ENCODE measurements at regions not wholly inside any gene's neighbourhood (a gene's known extent, or its start where the extent isn't known, plus 50 kb on each side); places are given as distances from the start of the nearest gene placed in this dataset.

DNA sequence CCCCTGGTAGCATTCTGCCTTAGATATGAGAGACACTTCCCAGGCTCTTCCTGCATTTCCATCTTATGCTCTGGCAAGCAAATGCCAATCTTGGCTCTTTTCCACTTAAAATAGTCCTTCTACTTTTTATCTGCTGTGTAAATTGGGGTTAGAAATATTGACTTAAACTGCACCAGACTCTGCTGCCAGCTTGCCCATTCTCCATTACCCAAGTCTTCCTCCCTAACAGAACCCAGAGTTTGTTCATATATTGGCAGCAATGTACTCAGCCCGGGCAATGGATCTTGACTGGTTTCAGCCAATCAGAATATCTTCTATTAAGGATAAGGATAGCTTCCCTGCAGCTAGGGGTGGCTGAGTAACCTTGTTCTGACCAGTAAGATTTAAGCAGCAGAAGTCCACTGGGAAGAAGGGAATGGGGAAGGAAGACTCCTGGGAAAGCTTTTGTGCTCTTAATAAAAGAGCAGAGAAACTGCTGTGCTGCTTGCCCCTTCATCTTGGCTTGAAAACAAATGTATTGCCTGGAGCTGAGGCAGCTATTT is 177.1 kb downstream of the KCNRG start:
- 78 to 89% (median 87%) methylated on average over 1 of the region's 1 CpG for WGBS, 3 donors
- no peaks in the 10 kb centered on the region for H3K36me3 ChIP-seq (ENCODE audit: control insufficient read depth in 3 of 3, insufficient read depth in 2 of 3, low read depth in 1 of 3, low read length in 3 of 3)
- H3K27me3 ChIP-seq (ENCODE audit: control insufficient read depth in 3 of 3, insufficient read depth in 3 of 3, low read length in 3 of 3) = no peaks in the 10 kb centered on the region
- H3K27ac ChIP-seq (ENCODE audit: low read depth in 1 of 3, low read length in 2 of 3) = no peak overlapping the region
- H3K4me1 ChIP-seq (ENCODE audit: control insufficient read depth in 3 of 3, insufficient read depth in 2 of 3, low read depth in 1 of 3, low read length in 2 of 3) = no peaks in the 10 kb centered on the region
- DNase-seq (no peak), FAIRE-seq (no peak)
- H3K4me3 ChIP-seq (ENCODE audit: low read depth in 1 of 3, low read length in 3 of 3) = no peak overlapping the region
- no peaks in the 10 kb centered on the region for H3K9me3 ChIP-seq (ENCODE audit: control insufficient read depth in 2 of 2, insufficient read depth in 1 of 2, low read depth in 1 of 2, low read length in 1 of 2)

DNA sequence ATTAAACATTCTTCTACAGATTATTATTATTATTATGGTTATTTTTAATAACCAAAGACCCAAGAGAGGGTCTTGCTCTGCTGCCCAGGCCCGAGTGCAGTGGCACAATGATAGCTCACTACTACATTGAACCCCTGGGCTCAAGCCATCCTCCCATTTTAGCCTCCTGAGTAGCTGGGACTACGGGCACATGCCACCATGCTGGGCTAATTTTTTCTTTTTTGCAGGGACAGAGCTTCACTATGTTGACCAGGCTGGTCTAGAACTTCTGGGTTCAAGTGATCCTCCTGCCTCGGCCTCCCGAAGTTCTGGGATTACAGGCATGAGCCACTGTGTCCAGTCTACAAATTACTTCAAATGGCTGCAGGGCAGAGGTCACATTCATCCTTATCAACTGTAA is 179.8 kb downstream of the KCNRG start:
- H3K36me3 ChIP-seq (ENCODE audit: control insufficient read depth in 3 of 3, insufficient read depth in 2 of 3, low read depth in 1 of 3, low read length in 3 of 3) = no peaks in the 10 kb centered on the region
- H3K9me3 ChIP-seq (ENCODE audit: control insufficient read depth in 2 of 2, insufficient read depth in 1 of 2, low read depth in 1 of 2, low read length in 1 of 2) = no peaks in the 10 kb centered on the region
- H3K27ac ChIP-seq (ENCODE audit: low read depth in 1 of 3, low read length in 2 of 3) = no peak overlapping the region
- H3K27me3 ChIP-seq (ENCODE audit: control insufficient read depth in 3 of 3, insufficient read depth in 3 of 3, low read length in 3 of 3) = no peaks in the 10 kb centered on the region
- H3K4me1 ChIP-seq (ENCODE audit: control insufficient read depth in 3 of 3, insufficient read depth in 2 of 3, low read depth in 1 of 3, low read length in 2 of 3) = no peaks in the 10 kb centered on the region
- no peak overlapping the region for H3K4me3 ChIP-seq (ENCODE audit: low read depth in 1 of 3, low read length in 3 of 3)
- FAIRE-seq = no peak
- no peak for DNase-seq
- WGBS, 3 donors = 65 to 69% (median 68%) methylated on average over 4 of the region's 4 CpGs

DNA sequence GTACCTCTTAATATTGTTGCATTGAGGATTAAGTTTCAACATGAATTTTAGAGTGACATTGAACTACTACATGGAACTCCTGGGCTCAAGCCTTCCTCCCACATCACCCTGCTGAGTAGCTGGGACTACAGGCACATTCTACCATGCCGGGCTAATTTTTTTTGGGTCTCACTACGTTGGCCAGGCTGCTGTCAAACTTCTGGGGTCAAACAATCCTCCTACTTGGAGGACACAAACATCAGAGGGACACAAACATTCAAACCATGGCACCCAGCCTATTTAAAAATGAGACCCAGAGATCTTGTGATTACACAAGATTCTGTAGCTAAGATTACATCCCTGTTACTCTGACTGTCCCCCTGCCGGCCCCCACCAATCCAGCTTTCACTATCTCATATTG is 180.9 kb downstream of the KCNRG start:
- 68 to 74% (median 68%) methylated on average over 3 of the region's 3 CpGs for WGBS, 3 donors
- DNase-seq = no peak
- no peaks in the 10 kb centered on the region for H3K27me3 ChIP-seq (ENCODE audit: control insufficient read depth in 3 of 3, insufficient read depth in 3 of 3, low read length in 3 of 3)
- no peak for FAIRE-seq
- H3K4me1 ChIP-seq (ENCODE audit: control insufficient read depth in 3 of 3, insufficient read depth in 2 of 3, low read depth in 1 of 3, low read length in 2 of 3) = no peaks in the 10 kb centered on the region
- no peaks in the 10 kb centered on the region for H3K9me3 ChIP-seq (ENCODE audit: control insufficient read depth in 2 of 2, insufficient read depth in 1 of 2, low read depth in 1 of 2, low read length in 1 of 2)
- no peak overlapping the region for H3K27ac ChIP-seq (ENCODE audit: low read depth in 1 of 3, low read length in 2 of 3)
- H3K36me3 ChIP-seq (ENCODE audit: control insufficient read depth in 3 of 3, insufficient read depth in 2 of 3, low read depth in 1 of 3, low read length in 3 of 3) = no peaks in the 10 kb centered on the region
- H3K4me3 ChIP-seq (ENCODE audit: low read depth in 1 of 3, low read length in 3 of 3) = no peak overlapping the region

DNA sequence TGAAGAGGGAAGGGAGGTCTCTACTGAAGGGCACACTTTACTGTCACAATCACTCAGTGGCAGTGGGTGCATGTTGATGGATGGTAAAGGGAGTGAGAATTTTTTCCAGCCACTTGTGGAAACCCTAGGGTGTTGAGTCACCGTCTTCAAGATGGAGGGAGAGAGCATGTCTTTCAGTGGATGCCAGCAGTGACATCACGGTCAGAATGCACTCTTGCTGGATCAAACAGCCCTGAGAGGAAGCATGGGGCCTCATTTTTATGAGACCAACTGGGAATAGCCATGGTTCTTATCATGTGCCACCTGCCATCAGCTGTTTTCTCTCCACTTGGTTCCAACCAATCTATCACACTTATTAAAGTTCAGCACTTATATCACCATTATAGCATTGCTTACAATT is 182.5 kb downstream of the KCNRG start:
- WGBS, 3 donors = 47 to 76% (median 58%) methylated on average over 2 of the region's 2 CpGs
- H3K27ac ChIP-seq (ENCODE audit: low read depth in 1 of 3, low read length in 2 of 3) = no peak overlapping the region
- FAIRE-seq (no peak), DNase-seq (no peak)
- no peak overlapping the region for H3K4me3 ChIP-seq (ENCODE audit: low read depth in 1 of 3, low read length in 3 of 3)
- no peaks in the 10 kb centered on the region for H3K9me3 ChIP-seq (ENCODE audit: control insufficient read depth in 2 of 2, insufficient read depth in 1 of 2, low read depth in 1 of 2, low read length in 1 of 2)
- H3K4me1 ChIP-seq (ENCODE audit: control insufficient read depth in 3 of 3, insufficient read depth in 2 of 3, low read depth in 1 of 3, low read length in 2 of 3) = no peaks in the 10 kb centered on the region
- no peaks in the 10 kb centered on the region for H3K36me3 ChIP-seq (ENCODE audit: control insufficient read depth in 3 of 3, insufficient read depth in 2 of 3, low read depth in 1 of 3, low read length in 3 of 3)
- H3K27me3 ChIP-seq (ENCODE audit: control insufficient read depth in 3 of 3, insufficient read depth in 3 of 3, low read length in 3 of 3) = no peaks in the 10 kb centered on the region

DNA sequence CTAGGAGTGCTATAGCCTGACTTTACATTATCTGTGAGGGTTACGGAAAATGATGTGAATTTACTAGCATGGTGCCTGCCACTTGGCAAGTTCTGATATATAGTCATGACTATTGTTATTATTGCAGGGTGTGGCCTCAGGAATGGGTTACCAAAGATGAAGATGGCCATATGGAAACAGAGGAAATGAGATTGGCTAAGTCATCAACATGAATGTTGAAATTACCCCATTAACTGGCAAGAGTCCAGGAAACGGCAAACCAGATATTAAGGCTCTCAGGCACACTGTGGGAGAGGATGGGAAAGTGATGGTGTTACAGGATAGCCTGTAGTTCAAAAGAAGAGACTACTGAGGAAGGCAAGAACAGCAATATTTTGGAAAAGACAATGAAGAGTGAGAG is 183.3 kb downstream of the KCNRG start:
- H3K27ac ChIP-seq (ENCODE audit: low read depth in 1 of 3, low read length in 2 of 3) = no peak overlapping the region
- FAIRE-seq = no peak
- WGBS, 3 donors = 61 to 67% (median 63%) methylated on average over 2 of the region's 2 CpGs
- no peaks in the 10 kb centered on the region for H3K36me3 ChIP-seq (ENCODE audit: control insufficient read depth in 3 of 3, insufficient read depth in 2 of 3, low read depth in 1 of 3, low read length in 3 of 3)
- no peaks in the 10 kb centered on the region for H3K4me1 ChIP-seq (ENCODE audit: control insufficient read depth in 3 of 3, insufficient read depth in 2 of 3, low read depth in 1 of 3, low read length in 2 of 3)
- H3K9me3 ChIP-seq (ENCODE audit: control insufficient read depth in 2 of 2, insufficient read depth in 1 of 2, low read depth in 1 of 2, low read length in 1 of 2) = no peaks in the 10 kb centered on the region
- no peak overlapping the region for H3K4me3 ChIP-seq (ENCODE audit: low read depth in 1 of 3, low read length in 3 of 3)
- no peaks in the 10 kb centered on the region for H3K27me3 ChIP-seq (ENCODE audit: control insufficient read depth in 3 of 3, insufficient read depth in 3 of 3, low read length in 3 of 3)
- no peak for DNase-seq

DNA sequence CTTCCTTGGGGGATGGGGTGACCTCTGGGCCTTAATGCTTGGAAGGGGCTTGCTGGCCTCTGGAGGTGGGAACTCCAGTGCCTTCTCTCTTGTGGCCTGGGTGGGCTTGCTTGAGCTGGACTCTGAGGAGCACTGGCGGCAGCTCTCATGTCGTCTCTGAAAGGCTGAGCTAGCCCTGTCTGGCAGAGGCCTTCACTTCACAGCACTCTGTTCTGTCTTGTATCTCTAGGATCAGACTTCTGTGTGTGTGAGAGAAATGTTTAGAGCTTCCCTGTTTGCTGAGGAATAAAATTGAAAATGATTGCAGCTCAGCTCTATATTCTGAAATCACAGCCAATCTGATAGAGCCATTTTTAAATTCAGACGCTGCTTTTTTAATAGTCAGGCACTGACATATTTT is 185.3 kb downstream of the KCNRG start:
- DNase-seq (no peak), FAIRE-seq (no peak)
- H3K27ac ChIP-seq (ENCODE audit: low read depth in 1 of 3, low read length in 2 of 3) = no peak overlapping the region
- no peaks in the 10 kb centered on the region for H3K9me3 ChIP-seq (ENCODE audit: control insufficient read depth in 2 of 2, insufficient read depth in 1 of 2, low read depth in 1 of 2, low read length in 1 of 2)
- no peaks in the 10 kb centered on the region for H3K4me1 ChIP-seq (ENCODE audit: control insufficient read depth in 3 of 3, insufficient read depth in 2 of 3, low read depth in 1 of 3, low read length in 2 of 3)
- WGBS, 3 donors = 77 to 94% (median 83%) methylated on average over 3 of the region's 3 CpGs
- no peaks in the 10 kb centered on the region for H3K36me3 ChIP-seq (ENCODE audit: control insufficient read depth in 3 of 3, insufficient read depth in 2 of 3, low read depth in 1 of 3, low read length in 3 of 3)
- H3K27me3 ChIP-seq (ENCODE audit: control insufficient read depth in 3 of 3, insufficient read depth in 3 of 3, low read length in 3 of 3) = no peaks in the 10 kb centered on the region
- H3K4me3 ChIP-seq (ENCODE audit: low read depth in 1 of 3, low read length in 3 of 3) = no peak overlapping the region

DNA sequence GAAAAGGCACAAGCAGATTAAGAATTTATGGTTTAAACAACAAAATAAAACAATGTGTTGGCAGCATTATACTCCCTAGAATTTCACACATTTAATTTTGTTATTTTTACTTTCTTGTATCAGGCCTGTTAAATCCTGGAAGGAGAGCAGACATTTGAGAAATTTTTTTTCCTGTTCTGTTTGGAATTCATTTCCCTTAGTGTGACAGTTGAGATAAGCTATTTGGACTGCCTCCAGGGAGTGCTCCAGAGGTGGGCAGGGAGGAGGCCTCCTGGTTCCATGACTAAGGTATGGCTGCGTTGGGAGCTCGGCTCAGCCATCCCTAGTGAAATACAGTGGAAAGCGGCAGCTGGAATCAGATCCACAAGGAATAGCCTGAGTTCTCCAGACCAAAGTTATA is 185.7 kb downstream of the KCNRG start:
- no peak overlapping the region for H3K4me3 ChIP-seq (ENCODE audit: low read depth in 1 of 3, low read length in 3 of 3)
- no peaks in the 10 kb centered on the region for H3K4me1 ChIP-seq (ENCODE audit: control insufficient read depth in 3 of 3, insufficient read depth in 2 of 3, low read depth in 1 of 3, low read length in 2 of 3)
- no peak overlapping the region for H3K27ac ChIP-seq (ENCODE audit: low read depth in 1 of 3, low read length in 2 of 3)
- no peaks in the 10 kb centered on the region for H3K36me3 ChIP-seq (ENCODE audit: control insufficient read depth in 3 of 3, insufficient read depth in 2 of 3, low read depth in 1 of 3, low read length in 3 of 3)
- FAIRE-seq (no peak), DNase-seq (no peak)
- no peaks in the 10 kb centered on the region for H3K27me3 ChIP-seq (ENCODE audit: control insufficient read depth in 3 of 3, insufficient read depth in 3 of 3, low read length in 3 of 3)
- no peaks in the 10 kb centered on the region for H3K9me3 ChIP-seq (ENCODE audit: control insufficient read depth in 2 of 2, insufficient read depth in 1 of 2, low read depth in 1 of 2, low read length in 1 of 2)
- 81 to 93% (median 87%) methylated on average over 3 of the region's 3 CpGs for WGBS, 3 donors

DNA sequence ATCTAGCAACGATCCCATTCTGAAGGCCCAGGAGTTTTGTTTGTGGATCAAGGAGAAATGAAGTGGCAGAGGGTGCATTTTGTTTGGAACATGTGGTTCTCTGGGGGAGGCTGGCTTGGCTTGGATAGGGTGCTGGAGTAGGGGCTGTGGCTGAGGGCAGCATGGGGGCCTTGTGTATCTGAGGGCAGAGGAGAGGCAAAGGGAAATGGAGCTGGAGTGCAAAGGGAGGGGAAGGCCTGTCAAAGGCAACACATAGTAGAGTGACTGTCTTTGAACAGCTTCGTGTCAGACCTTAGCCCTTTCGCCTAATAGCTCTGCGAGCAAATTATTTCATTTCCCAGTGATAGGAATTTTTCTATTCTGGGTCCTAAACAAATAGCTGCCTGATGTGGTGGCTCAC is 187.2 kb downstream of the KCNRG start:
- DNase-seq (no peak), FAIRE-seq (no peak)
- no peaks in the 10 kb centered on the region for H3K27me3 ChIP-seq (ENCODE audit: control insufficient read depth in 3 of 3, insufficient read depth in 3 of 3, low read length in 3 of 3)
- H3K4me3 ChIP-seq (ENCODE audit: low read depth in 1 of 3, low read length in 3 of 3) = no peak overlapping the region
- H3K9me3 ChIP-seq (ENCODE audit: control insufficient read depth in 2 of 2, insufficient read depth in 1 of 2, low read depth in 1 of 2, low read length in 1 of 2) = no peaks in the 10 kb centered on the region
- WGBS, 3 donors = 85 to 93% (median 89%) methylated on average over 4 of the region's 4 CpGs
- H3K27ac ChIP-seq (ENCODE audit: low read depth in 1 of 3, low read length in 2 of 3) = no peak overlapping the region
- no peaks in the 10 kb centered on the region for H3K36me3 ChIP-seq (ENCODE audit: control insufficient read depth in 3 of 3, insufficient read depth in 2 of 3, low read depth in 1 of 3, low read length in 3 of 3)
- no peaks in the 10 kb centered on the region for H3K4me1 ChIP-seq (ENCODE audit: control insufficient read depth in 3 of 3, insufficient read depth in 2 of 3, low read depth in 1 of 3, low read length in 2 of 3)

DNA sequence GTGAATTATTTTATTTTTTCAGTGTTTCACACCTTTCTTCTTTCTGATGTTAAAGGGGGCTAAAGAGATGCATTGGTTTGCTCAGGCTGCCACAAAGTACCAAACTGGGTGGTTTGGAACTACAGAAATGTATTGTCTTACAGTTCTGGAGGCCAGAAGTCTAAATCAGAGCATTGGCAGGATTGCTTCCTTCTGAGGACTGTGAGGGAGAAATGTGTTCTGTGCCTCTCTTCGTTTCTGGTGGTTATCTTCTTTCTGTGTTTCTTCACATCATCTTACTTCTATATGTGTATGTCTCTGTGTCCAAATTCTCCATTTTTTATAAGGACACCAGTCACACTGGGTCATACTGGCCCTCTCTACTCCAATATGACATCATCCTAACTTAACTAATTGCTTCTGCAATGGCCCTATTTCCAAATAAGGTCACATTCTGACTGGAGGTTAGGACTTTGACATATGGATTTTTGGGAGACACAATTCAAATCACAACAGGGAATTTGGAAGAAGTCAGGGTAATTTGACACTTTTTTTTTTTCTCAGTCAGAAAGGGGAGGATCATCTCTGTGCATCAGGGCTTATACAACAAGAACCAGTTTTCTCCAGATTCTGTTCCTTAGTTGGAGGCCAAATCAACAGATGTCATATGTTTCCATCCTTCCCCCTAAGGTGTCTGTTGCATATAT is 188.2 kb downstream of the KCNRG start:
- Histone ChIP-seq H3K9me3 (ENCODE audit: control insufficient read depth in 2 of 2, insufficient read depth in 1 of 2, low read depth in 1 of 2, low read length in 1 of 2) (no peaks in the 10 kb centered on the region), H3K27ac (ENCODE audit: low read depth in 1 of 3, low read length in 2 of 3) (no peak overlapping the region), H3K4me1 (ENCODE audit: control insufficient read depth in 3 of 3, insufficient read depth in 2 of 3, low read depth in 1 of 3, low read length in 2 of 3) (no peaks in the 10 kb centered on the region), H3K27me3 (ENCODE audit: control insufficient read depth in 3 of 3, insufficient read depth in 3 of 3, low read length in 3 of 3) (no peaks in the 10 kb centered on the region), H3K4me3 (ENCODE audit: low read depth in 1 of 3, low read length in 3 of 3) (no peak overlapping the region), H3K36me3 (ENCODE audit: control insufficient read depth in 3 of 3, insufficient read depth in 2 of 3, low read depth in 1 of 3, low read length in 3 of 3) (no peaks in the 10 kb centered on the region)
- DNase-seq (no peak), FAIRE-seq (no peak)
- 73 to 83% (median 82%) methylated on average over 1 of the region's 1 CpG for WGBS, 3 donors
